ENCODE measurements at regions not wholly inside any gene's neighbourhood (a gene's known extent, or its start where the extent isn't known, plus 50 kb on each side); places are given as distances from the start of the nearest gene placed in this dataset.
A peak's percentile ranks its signal among the peaks of the same experiment; 100 is the strongest.
"Not testable (repeated sequence)": the region's sequence is repeated elsewhere in the genome, so short reads cannot be mapped to it uniquely, and the experiment has no call there.

GRCh38 chr9:84054341-84055010 lies 73.9 kb downstream of the RMI1 start:
- in situ Hi-C loops (cut with HindIII; ENCODE audit: low pct_unique_long_range_greater_than_20kb, low sequenced_read_pairs), result no loop called here
- no peak for TF ChIP-seq JUND (IDR thresholded peaks at IDR 0.05; ENCODE audit: low read depth)
- DNase-seq (ENCODE audit: low read depth in 1 of 2, low spot score in 1 of 2), result no peak

GRCh38 chr9:84057662-84058061 lies 77.1 kb downstream of the RMI1 start:
- in situ Hi-C loops (cut with HindIII; ENCODE audit: low pct_unique_long_range_greater_than_20kb, low sequenced_read_pairs), result no loop called here
- no peak for TF ChIP-seq JUND (IDR thresholded peaks at IDR 0.05; ENCODE audit: low read depth)
- no peak for DNase-seq (ENCODE audit: low read depth in 1 of 2, low spot score in 1 of 2)

GRCh38 chr9:84059936-84060335 lies 79.3 kb downstream of the RMI1 start:
- in situ Hi-C loops (cut with HindIII; ENCODE audit: low pct_unique_long_range_greater_than_20kb, low sequenced_read_pairs), result no loop called here
- no peak for DNase-seq (ENCODE audit: low read depth in 1 of 2, low spot score in 1 of 2)
- no peak for TF ChIP-seq JUND (IDR thresholded peaks at IDR 0.05; ENCODE audit: low read depth)

GRCh38 chr9:84061613-84062193 lies 81.1 kb downstream of the RMI1 start:
- DNase-seq (ENCODE audit: low read depth in 1 of 2, low spot score in 1 of 2), result peak in 1 of 2 experiments; percentile 24
- TF ChIP-seq JUND (IDR thresholded peaks at IDR 0.05; ENCODE audit: low read depth), result no peak
- in situ Hi-C loops (cut with HindIII; ENCODE audit: low pct_unique_long_range_greater_than_20kb, low sequenced_read_pairs), result no loop called here

- DNase-seq (ENCODE audit: low read depth in 1 of 2, low spot score in 1 of 2), result no peak
- in situ Hi-C loops (cut with HindIII; ENCODE audit: low pct_unique_long_range_greater_than_20kb, low sequenced_read_pairs), result no loop called here
- TF ChIP-seq JUND (IDR thresholded peaks at IDR 0.05; ENCODE audit: low read depth), result no peak
Measured at GRCh38 chr9:84062538-84062937, 81.9 kb downstream of the RMI1 start.

- DNase-seq (ENCODE audit: low read depth in 1 of 2, low spot score in 1 of 2), result no peak
- TF ChIP-seq JUND (IDR thresholded peaks at IDR 0.05; ENCODE audit: low read depth), result no peak
- in situ Hi-C loops (cut with HindIII; ENCODE audit: low pct_unique_long_range_greater_than_20kb, low sequenced_read_pairs), result no loop called here
Measured at GRCh38 chr9:84067821-84068220, 87.2 kb downstream of the RMI1 start.

- in situ Hi-C loops (cut with HindIII; ENCODE audit: low pct_unique_long_range_greater_than_20kb, low sequenced_read_pairs), result no loop called here
- peak in 1 of 2 experiments; percentile 23 for DNase-seq (ENCODE audit: low read depth in 1 of 2, low spot score in 1 of 2)
Measured at GRCh38 chr9:84068872-84069271, 88.3 kb downstream of the RMI1 start.

GRCh38 chr9:84070590-84070989 lies 90.0 kb downstream of the RMI1 start:
- DNase-seq (ENCODE audit: low read depth in 1 of 2, low spot score in 1 of 2), result no peak
- in situ Hi-C loops (cut with HindIII; ENCODE audit: low pct_unique_long_range_greater_than_20kb, low sequenced_read_pairs), result no loop called here
- TF ChIP-seq JUND (IDR thresholded peaks at IDR 0.05; ENCODE audit: low read depth), result no peak

More at GRCh38 chr9:84068872-84069271, 88.3 kb downstream of the RMI1 start:
- no peak for TF ChIP-seq JUND (IDR thresholded peaks at IDR 0.05; ENCODE audit: low read depth)

GRCh38 chr9:84072621-84073180 lies 92.1 kb downstream of the RMI1 start:
- in situ Hi-C loops (cut with HindIII; ENCODE audit: low pct_unique_long_range_greater_than_20kb, low sequenced_read_pairs), result no loop called here

GRCh38 chr9:84075004-84075403 lies 94.4 kb downstream of the RMI1 start:
- in situ Hi-C loops (cut with HindIII; ENCODE audit: low pct_unique_long_range_greater_than_20kb, low sequenced_read_pairs), result no loop called here
- DNase-seq (ENCODE audit: low read depth in 1 of 2, low spot score in 1 of 2), result no peak
- no peak for TF ChIP-seq JUND (IDR thresholded peaks at IDR 0.05; ENCODE audit: low read depth)

More at GRCh38 chr9:84072621-84073180, 92.1 kb downstream of the RMI1 start:
- no peak for TF ChIP-seq JUND (IDR thresholded peaks at IDR 0.05; ENCODE audit: low read depth)
- no peak for DNase-seq (ENCODE audit: low read depth in 1 of 2, low spot score in 1 of 2)

- in situ Hi-C loops (cut with HindIII; ENCODE audit: low pct_unique_long_range_greater_than_20kb, low sequenced_read_pairs), result no loop called here
- no peak for TF ChIP-seq JUND (IDR thresholded peaks at IDR 0.05; ENCODE audit: low read depth)
- DNase-seq (ENCODE audit: low read depth in 1 of 2, low spot score in 1 of 2), result no peak
Measured at GRCh38 chr9:84076384-84076783, 95.8 kb downstream of the RMI1 start.

- in situ Hi-C loops (cut with HindIII; ENCODE audit: low pct_unique_long_range_greater_than_20kb, low sequenced_read_pairs); DNase-seq (ENCODE audit: low read depth in 1 of 2, low spot score in 1 of 2): not testable (repeated sequence)
Measured at GRCh38 chr9:84077816-84078215, 97.2 kb downstream of the RMI1 start.

GRCh38 chr9:84079994-84080393 lies 99.4 kb downstream of the RMI1 start:
- TF ChIP-seq JUND (IDR thresholded peaks at IDR 0.05; ENCODE audit: low read depth), result no peak
- in situ Hi-C loops (cut with HindIII; ENCODE audit: low pct_unique_long_range_greater_than_20kb, low sequenced_read_pairs), result no loop called here
- DNase-seq (ENCODE audit: low read depth in 1 of 2, low spot score in 1 of 2), result no peak

All from T47D (cell line).